DND-41 (cell line): ENCODE measurements at regions not wholly inside any gene's neighbourhood (a gene's known extent, or its start where the extent isn't known, plus 50 kb on each side); places are given as distances from the start of the nearest gene placed in this dataset.
"Not testable (repeated sequence)": the region's sequence is repeated elsewhere in the genome, so short reads cannot be mapped to it uniquely, and the experiment has no call there.

Experiments
- ATAC-seq: fragments of 200-7000 bp; cut with Tn5 transposase; 3 replicates; pipeline ENCODE4 v1.9.1; 2021; ENCODE audit warnings: low read depth; ENCODE audit not compliant: insufficient read depth
- DNase-seq: peaks from one replicate; pipeline ENCODE4 v3.0.0-alpha.2; 2020
- H2AFZ ChIP-seq: 2 replicates; pipeline ENCODE4 v1.6.0; 2012; ENCODE audit warnings: low read depth, low read length
- H3K27ac ChIP-seq: 2 replicates; pipeline ENCODE4 v1.5.1; 2012; ENCODE audit warnings: low read length, inconsistent platforms
- H3K27me3 ChIP-seq: fragments of 200-600 bp; sonication (generic); 2 replicates; pipeline ENCODE4 v1.6.0; 2012; ENCODE audit warnings: low read length, mild to moderate bottlenecking, inconsistent platforms; ENCODE audit not compliant: insufficient read depth, poor library complexity
- H3K36me3 ChIP-seq: 2 replicates; pipeline ENCODE4 v1.5.1; 2012; ENCODE audit warnings: low read length, inconsistent platforms; ENCODE audit not compliant: insufficient read depth
- H3K4me1 ChIP-seq: 2 replicates; pipeline ENCODE4 v1.5.1; 2012; ENCODE audit warnings: mild to moderate bottlenecking, low read length; ENCODE audit not compliant: insufficient read depth
- H3K4me2 ChIP-seq: 2 replicates; pipeline ENCODE4 v1.6.0; 2012; ENCODE audit warnings: mild to moderate bottlenecking, moderate library complexity, low read length, inconsistent platforms; ENCODE audit not compliant: insufficient read depth
- H3K4me3 ChIP-seq, 2 experiments: fragments of 200-600 bp in 1 of 2; shearing (Covaris generic) in 1 of 2; 2 replicates each; pipeline ENCODE4 v1.5.1; 2012 to 2016; ENCODE audit warnings: inconsistent platforms in 2 of 2, low read length in 2 of 2, mild to moderate bottlenecking in 2 of 2, low read depth in 1 of 2, moderate library complexity in 1 of 2
- H3K79me2 ChIP-seq: 2 replicates; pipeline ENCODE4 v1.6.0; 2012; ENCODE audit warnings: low read length, inconsistent platforms; ENCODE audit not compliant: insufficient read depth
- H3K9ac ChIP-seq: 2 replicates; pipeline ENCODE4 v1.6.0; 2012; ENCODE audit warnings: low read depth, mild to moderate bottlenecking, inconsistent platforms, low read length, moderate library complexity
- H3K9me3 ChIP-seq: 2 replicates; pipeline ENCODE4 v1.5.1; 2012; ENCODE audit warnings: low read length, moderate library complexity, mild to moderate bottlenecking, inconsistent platforms; ENCODE audit not compliant: insufficient read depth, severe bottlenecking
- H4K20me1 ChIP-seq: 2 replicates; pipeline ENCODE4 v1.6.0; 2012; ENCODE audit warnings: low read length; ENCODE audit not compliant: insufficient read depth
- CTCF ChIP-seq: IDR thresholded peaks from 2 replicates; pipeline ENCODE4 v1.5.1; 2012; ENCODE audit warnings: borderline replicate concordance, low read length, moderate library complexity, mild to moderate bottlenecking; ENCODE audit not compliant: poor library complexity, severe bottlenecking; ENCODE audit errors: extremely low read depth
- EZH2 ChIP-seq: IDR thresholded peaks from 3 replicates; pipeline ENCODE4 v1.6.1; 2012; ENCODE audit warnings: borderline replicate concordance, low read depth, mild to moderate bottlenecking, moderate library complexity, low read length, inconsistent platforms; ENCODE audit not compliant: severe bottlenecking

GRCh38 chr2:114128263-114128662 is 238.4 kb downstream of the ACTR3 start:
- no peak for ATAC-seq

DNA sequence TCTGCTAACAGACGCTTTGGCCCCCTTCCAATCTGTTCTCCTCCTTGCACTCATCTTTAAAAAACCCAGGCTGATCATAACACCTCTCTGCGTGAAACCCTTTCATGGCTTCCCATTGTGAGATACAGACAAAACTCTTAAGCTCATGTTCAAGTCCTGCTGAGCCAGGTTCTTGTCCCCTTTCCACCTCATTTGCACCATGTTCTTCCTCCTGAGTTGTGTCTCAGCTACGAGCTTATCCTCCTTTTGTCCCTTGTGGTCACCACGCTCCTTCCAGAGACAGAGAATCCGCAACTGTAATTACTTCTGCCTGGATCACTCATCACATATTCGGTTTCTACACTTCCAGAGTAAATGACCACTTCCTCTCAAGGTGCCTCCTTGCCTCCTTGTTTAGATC is 238.8 kb downstream of the ACTR3 start:
- no peak overlapping the region for H3K9ac ChIP-seq
- no peak for ATAC-seq
- H3K27ac ChIP-seq, result no peak overlapping the region
- H3K4me1 ChIP-seq, result no peaks in the 10 kb centered on the region
- no peak overlapping the region for H2AFZ ChIP-seq
- H3K79me2 ChIP-seq, result no peaks in the 10 kb centered on the region
- TF ChIP-seq EZH2 (no peak), CTCF (no peak)
- H3K4me3 ChIP-seq, result no peak overlapping the region
- no peaks in the 10 kb centered on the region for H4K20me1 ChIP-seq
- no peak overlapping the region for H3K4me2 ChIP-seq
- H3K27me3 ChIP-seq, result no peaks in the 10 kb centered on the region
- no peaks in the 10 kb centered on the region for H3K9me3 ChIP-seq
- no peak for DNase-seq
- H3K36me3 ChIP-seq, result no peaks in the 10 kb centered on the region

More at GRCh38 chr2:114128263-114128662, 238.4 kb downstream of the ACTR3 start:
- Histone ChIP-seq H3K27ac (no peak overlapping the region), H3K36me3 (no peaks in the 10 kb centered on the region), H2AFZ (no peak overlapping the region), H3K4me3 (no peak overlapping the region), H3K79me2 (no peaks in the 10 kb centered on the region), H3K4me2 (no peak overlapping the region), H3K27me3 (no peaks in the 10 kb centered on the region), H3K9me3 (no peaks in the 10 kb centered on the region), H4K20me1 (no peaks in the 10 kb centered on the region), H3K9ac (no peak overlapping the region), H3K4me1 (no peaks in the 10 kb centered on the region)
- DNase-seq, result no peak
- no peak for TF ChIP-seq CTCF
- TF ChIP-seq EZH2, result no peak

GRCh38 chr2:114132050-114132449 is 242.2 kb downstream of the ACTR3 start:
- H3K27ac ChIP-seq, H3K4me3 ChIP-seq, ATAC-seq, H3K36me3 ChIP-seq, H3K9ac ChIP-seq, H3K27me3 ChIP-seq, H3K79me2 ChIP-seq, DNase-seq, H3K4me1 ChIP-seq, H3K9me3 ChIP-seq, H4K20me1 ChIP-seq, H3K4me2 ChIP-seq, H2AFZ ChIP-seq: not testable (repeated sequence)

DNA sequence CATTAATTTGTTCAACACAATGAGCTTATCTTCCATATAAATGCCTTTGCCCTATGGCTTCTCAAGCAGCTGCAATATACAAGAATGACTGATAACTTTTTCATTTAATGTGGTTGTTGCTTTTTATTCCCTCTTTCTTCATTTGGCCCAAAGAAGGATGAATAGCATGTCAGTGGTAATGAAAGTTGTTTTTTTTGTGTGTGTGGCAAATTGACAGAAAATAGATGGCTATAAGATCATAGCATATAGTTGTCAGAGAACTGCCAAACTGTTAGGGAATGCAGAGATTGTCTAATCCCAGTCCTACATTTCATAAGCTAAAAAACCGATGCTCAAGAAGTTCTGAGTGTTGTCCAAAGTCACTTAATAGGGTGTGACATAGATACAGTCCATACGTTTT is 244.3 kb downstream of the ACTR3 start:
- no peak for TF ChIP-seq CTCF
- no peak for TF ChIP-seq EZH2
- Histone ChIP-seq H3K4me1 (no peaks in the 10 kb centered on the region), H3K4me3 (no peak overlapping the region), H3K79me2 (no peaks in the 10 kb centered on the region), H3K4me2 (no peak overlapping the region), H3K9ac (no peak overlapping the region), H3K27ac (no peak overlapping the region), H3K27me3 (no peaks in the 10 kb centered on the region), H3K9me3 (no peaks in the 10 kb centered on the region), H4K20me1 (no peaks in the 10 kb centered on the region), H2AFZ (no peak overlapping the region), H3K36me3 (no peaks in the 10 kb centered on the region)
- ATAC-seq (no peak), DNase-seq (no peak)
